ENCODE measurements at regions not wholly inside any gene's neighbourhood (a gene's known extent, or its start where the extent isn't known, plus 50 kb on each side); places are given as distances from the start of the nearest gene placed in this dataset.

- POLR2A ChIA-PET = no interaction called here
- CTCF ChIA-PET = no interaction called here
Measured at GRCh38 chr13:74389056-74389455, 254.9 kb upstream of the KLF12 start.

- POLR2A ChIA-PET = no interaction called here
- CTCF ChIA-PET = no interaction called here
Measured at GRCh38 chr13:74388626-74389025, 254.4 kb upstream of the KLF12 start.

GRCh38 chr13:74372511-74372910 is 238.3 kb upstream of the KLF12 start:
- POLR2A ChIA-PET = interaction anchor here (0.5 kb wide), 1 partner anchor 85 kb away, joined by 3 read pairs; no protein-coding TSS in a partner anchor
- CTCF ChIA-PET = no interaction called here

- ChIA-PET CTCF (no interaction called here), POLR2A (no interaction called here)
Measured at GRCh38 chr13:74367193-74367592, 233.0 kb upstream of the KLF12 start.

GRCh38 chr13:74361274-74361673 is 227.1 kb upstream of the KLF12 start:
- CTCF ChIA-PET = no interaction called here
- POLR2A ChIA-PET = no interaction called here

- CTCF ChIA-PET = no interaction called here
- POLR2A ChIA-PET = no interaction called here
Measured at GRCh38 chr13:74346960-74347359, 212.8 kb upstream of the KLF12 start.

GRCh38 chr13:74338341-74338740 is 204.1 kb upstream of the KLF12 start:
- POLR2A ChIA-PET = no interaction called here
- CTCF ChIA-PET = no interaction called here

GRCh38 chr13:74336546-74336945 is 202.3 kb upstream of the KLF12 start:
- POLR2A ChIA-PET = no interaction called here
- CTCF ChIA-PET = no interaction called here

GRCh38 chr13:74335370-74335769 is 201.2 kb upstream of the KLF12 start:
- ChIA-PET POLR2A (no interaction called here), CTCF (no interaction called here)

GRCh38 chr13:74329962-74330361 is 195.8 kb upstream of the KLF12 start:
- POLR2A ChIA-PET = no interaction called here
- CTCF ChIA-PET = interaction anchor here (0.6 kb wide), 1 partner anchor 672 kb away, joined by 3 read pairs; no protein-coding TSS in a partner anchor

- POLR2A ChIA-PET = no interaction called here
- CTCF ChIA-PET = no interaction called here
Measured at GRCh38 chr13:74325106-74325505, 190.9 kb upstream of the KLF12 start.

GRCh38 chr13:74324338-74324737 is 190.1 kb upstream of the KLF12 start:
- CTCF ChIA-PET = no interaction called here
- POLR2A ChIA-PET = no interaction called here

- POLR2A ChIA-PET = no interaction called here
- CTCF ChIA-PET = no interaction called here
Measured at GRCh38 chr13:74322562-74322961, 188.4 kb upstream of the KLF12 start.

GRCh38 chr13:74320282-74320681 is 186.1 kb upstream of the KLF12 start:
- CTCF ChIA-PET = no interaction called here
- POLR2A ChIA-PET = no interaction called here

GRCh38 chr13:74316547-74316946 is 182.3 kb upstream of the KLF12 start:
- ChIA-PET CTCF (interaction anchor here (0.8 kb wide), 1 partner anchor 30 kb away, joined by 5 read pairs; no protein-coding TSS in a partner anchor), POLR2A (interaction anchor here (0.7 kb wide), 1 partner anchor 277 kb away, joined by 3 read pairs; no protein-coding TSS in a partner anchor)

GRCh38 chr13:74306496-74306895 is 172.3 kb upstream of the KLF12 start:
- CTCF ChIA-PET = no interaction called here
- POLR2A ChIA-PET = no interaction called here

GRCh38 chr13:74305876-74306275 is 171.7 kb upstream of the KLF12 start:
- CTCF ChIA-PET = no interaction called here
- POLR2A ChIA-PET = no interaction called here

- CTCF ChIA-PET = no interaction called here
- POLR2A ChIA-PET = no interaction called here
Measured at GRCh38 chr13:74301258-74301935, 167.2 kb upstream of the KLF12 start.

GRCh38 chr13:74300162-74300561 is 166.0 kb upstream of the KLF12 start:
- ChIA-PET POLR2A (no interaction called here), CTCF (interaction anchor here (1.2 kb wide), 1 partner anchor 13 kb away, joined by 3 read pairs; no protein-coding TSS in a partner anchor)

- POLR2A ChIA-PET = no interaction called here
Measured at GRCh38 chr13:74299721-74300120, 165.5 kb upstream of the KLF12 start.

GRCh38 chr13:74298923-74299322 is 164.7 kb upstream of the KLF12 start:
- ChIA-PET POLR2A (no interaction called here), CTCF (no interaction called here)

More at GRCh38 chr13:74299721-74300120, 165.5 kb upstream of the KLF12 start:
- CTCF ChIA-PET = interaction anchor here (1.2 kb wide), 1 partner anchor 12 kb away, joined by 3 read pairs; no protein-coding TSS in a partner anchor

Measured in activated CD8-positive, alpha-beta memory T cell treated with anti-CD3 and anti-CD28 coated beads for 36 hours (primary cell).